HUES48 (cell line): ENCODE measurements at regions not wholly inside any gene's neighbourhood (a gene's known extent, or its start where the extent isn't known, plus 50 kb on each side); places are given as distances from the start of the nearest gene placed in this dataset.

Experiments
- H3K27ac ChIP-seq: one replicate; pipeline ENCODE4 v1.7.0; 2013; ENCODE audit warnings: low read depth, low read length, inconsistent platforms
- H3K27me3 ChIP-seq: 2 replicates; pipeline ENCODE4 v1.6.1; 2013; ENCODE audit warnings: mild to moderate bottlenecking, low read length; ENCODE audit not compliant: control insufficient read depth, insufficient read depth
- H3K36me3 ChIP-seq: 2 replicates; pipeline ENCODE4 v1.6.1; 2013; ENCODE audit warnings: low read length; ENCODE audit not compliant: control insufficient read depth, insufficient read depth
- H3K4me1 ChIP-seq: 2 replicates; pipeline ENCODE4 v1.6.1; 2013; ENCODE audit warnings: mild to moderate bottlenecking, low read length; ENCODE audit not compliant: control insufficient read depth, insufficient read depth
- H3K4me3 ChIP-seq: 2 replicates; pipeline ENCODE4 v1.5.1; 2013; ENCODE audit warnings: mild to moderate bottlenecking, low read depth, low read length
- H3K9ac ChIP-seq: 2 replicates; pipeline ENCODE4 v1.6.1; 2013; ENCODE audit warnings: mild to moderate bottlenecking, low read depth, low read length, moderate library complexity
- H3K9me3 ChIP-seq: 2 replicates; pipeline ENCODE4 v1.6.1; 2013; ENCODE audit warnings: low read length; ENCODE audit not compliant: control insufficient read depth, insufficient read depth

- no peak overlapping the region for H3K27ac ChIP-seq
- no peak overlapping the region for H3K9ac ChIP-seq
- H3K4me1 ChIP-seq, result no peaks in the 10 kb centered on the region
- H3K9me3 ChIP-seq, result no peaks in the 10 kb centered on the region
- no peaks in the 10 kb centered on the region for H3K27me3 ChIP-seq
- H3K36me3 ChIP-seq, result no peaks in the 10 kb centered on the region
- H3K4me3 ChIP-seq, result no peak overlapping the region
Measured at GRCh38 chr7:12861070-12861469, 173.6 kb downstream of the ARL4A start.

GRCh38 chr7:12862146-12862545 is 174.7 kb downstream of the ARL4A start:
- H3K27ac ChIP-seq, result no peak overlapping the region
- H3K9ac ChIP-seq, result no peak overlapping the region
- no peaks in the 10 kb centered on the region for H3K36me3 ChIP-seq
- no peaks in the 10 kb centered on the region for H3K9me3 ChIP-seq
- H3K4me3 ChIP-seq, result no peak overlapping the region
- no peaks in the 10 kb centered on the region for H3K4me1 ChIP-seq
- H3K27me3 ChIP-seq, result no peaks in the 10 kb centered on the region

GRCh38 chr7:12864470-12865046 is 177.1 kb downstream of the ARL4A start:
- no peaks in the 10 kb centered on the region for H3K36me3 ChIP-seq
- H3K27me3 ChIP-seq, result no peaks in the 10 kb centered on the region
- no peak overlapping the region for H3K9ac ChIP-seq
- no peaks in the 10 kb centered on the region for H3K9me3 ChIP-seq
- H3K4me3 ChIP-seq, result no peak overlapping the region
- no peak overlapping the region for H3K27ac ChIP-seq
- no peaks in the 10 kb centered on the region for H3K4me1 ChIP-seq

GRCh38 chr7:12865593-12865992 is 178.2 kb downstream of the ARL4A start:
- Histone ChIP-seq H3K9me3 (no peaks in the 10 kb centered on the region), H3K4me3 (no peak overlapping the region), H3K36me3 (no peaks in the 10 kb centered on the region), H3K27ac (no peak overlapping the region), H3K27me3 (no peaks in the 10 kb centered on the region), H3K9ac (no peak overlapping the region), H3K4me1 (no peaks in the 10 kb centered on the region)

- no peak overlapping the region for H3K4me3 ChIP-seq
- H3K9ac ChIP-seq, result no peak overlapping the region
- no peak overlapping the region for H3K27ac ChIP-seq
- no peaks in the 10 kb centered on the region for H3K27me3 ChIP-seq
- H3K36me3 ChIP-seq, result no peaks in the 10 kb centered on the region
- no peaks in the 10 kb centered on the region for H3K9me3 ChIP-seq
- no peaks in the 10 kb centered on the region for H3K4me1 ChIP-seq
Measured at GRCh38 chr7:12866207-12866606, 178.8 kb downstream of the ARL4A start.

DNA sequence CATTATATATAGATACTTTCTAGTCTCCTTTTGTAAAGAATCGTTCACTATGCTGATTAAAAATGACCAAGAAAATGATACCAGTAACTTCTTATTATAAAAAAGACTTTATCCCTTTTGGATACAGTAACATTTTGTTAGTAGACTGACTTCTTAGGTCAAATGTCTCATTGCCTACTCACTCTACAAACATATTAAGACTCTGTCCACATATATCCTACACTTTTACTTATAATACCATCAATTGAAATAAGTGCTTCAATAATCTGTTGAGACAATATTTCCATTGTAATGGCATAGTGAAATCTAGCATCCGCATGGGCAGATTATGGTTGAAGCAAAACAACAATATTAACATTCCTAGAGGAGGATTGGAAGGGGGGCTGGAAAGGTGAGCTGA is 180.6 kb downstream of the ARL4A start:
- Histone ChIP-seq H3K27ac (no peak overlapping the region), H3K36me3 (no peaks in the 10 kb centered on the region), H3K27me3 (no peaks in the 10 kb centered on the region), H3K9ac (no peak overlapping the region), H3K9me3 (no peaks in the 10 kb centered on the region), H3K4me1 (no peaks in the 10 kb centered on the region), H3K4me3 (no peak overlapping the region)

DNA sequence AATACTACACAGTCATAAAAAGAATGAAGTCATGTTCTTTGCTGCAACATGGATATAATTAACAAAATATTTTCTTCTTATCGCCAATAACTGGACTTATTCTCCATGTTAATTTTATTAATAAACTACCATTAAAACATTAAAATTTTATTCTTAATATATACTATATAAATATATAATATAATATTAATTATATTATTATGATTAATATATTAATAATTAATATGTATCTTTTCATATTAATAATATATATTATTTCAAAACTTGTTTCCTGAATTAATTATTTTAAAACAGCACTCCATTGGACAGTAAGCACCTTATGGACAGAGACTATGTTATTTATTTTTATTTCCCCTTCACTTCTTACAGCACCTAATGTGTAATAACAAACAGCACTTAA is 182.8 kb downstream of the ARL4A start:
- Histone ChIP-seq H3K27ac (no peak overlapping the region), H3K27me3 (no peaks in the 10 kb centered on the region), H3K9ac (no peak overlapping the region), H3K4me3 (no peak overlapping the region), H3K4me1 (no peaks in the 10 kb centered on the region), H3K36me3 (no peaks in the 10 kb centered on the region), H3K9me3 (no peaks in the 10 kb centered on the region)

DNA sequence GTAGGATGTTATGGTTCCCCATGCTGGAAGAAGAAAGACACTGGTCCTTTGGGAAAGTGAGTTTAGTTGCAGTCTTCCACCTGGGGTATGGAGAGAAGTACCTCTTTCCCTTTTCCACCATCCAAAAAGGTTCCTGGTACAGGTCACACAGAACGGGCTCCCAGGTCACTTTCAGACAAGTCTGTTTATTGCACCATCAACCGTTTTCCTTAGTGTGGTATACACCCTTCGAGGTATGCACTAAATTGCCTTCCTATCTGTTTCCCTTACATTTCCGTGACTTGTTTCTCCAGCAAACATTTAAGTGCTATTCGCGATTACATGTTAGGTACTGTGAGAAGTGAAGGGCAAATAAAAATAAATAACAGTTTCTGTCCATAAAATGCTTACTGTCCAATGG is 185.1 kb downstream of the ARL4A start:
- no peak overlapping the region for H3K27ac ChIP-seq
- H3K9ac ChIP-seq, result no peak overlapping the region
- no peaks in the 10 kb centered on the region for H3K36me3 ChIP-seq
- no peaks in the 10 kb centered on the region for H3K27me3 ChIP-seq
- no peaks in the 10 kb centered on the region for H3K4me1 ChIP-seq
- H3K9me3 ChIP-seq, result no peaks in the 10 kb centered on the region
- no peak overlapping the region for H3K4me3 ChIP-seq

DNA sequence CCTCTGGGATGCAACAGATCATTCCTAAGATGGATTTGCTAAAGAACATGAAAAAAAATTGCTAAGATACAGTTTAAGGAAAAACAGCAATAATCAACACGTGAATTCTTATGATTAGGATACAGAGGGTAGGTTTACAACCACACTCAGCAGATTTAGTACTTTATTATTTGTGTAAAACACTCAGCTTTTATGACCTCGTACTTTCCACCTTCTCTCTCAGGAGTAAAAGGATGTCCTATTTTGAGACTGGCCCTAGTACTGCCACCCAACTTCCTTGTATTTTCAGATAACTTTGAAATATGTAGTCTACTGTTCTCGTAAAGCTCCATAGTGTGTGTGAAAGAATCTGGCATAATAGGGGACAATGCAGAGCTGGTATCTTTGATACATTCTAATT is 186.1 kb downstream of the ARL4A start:
- no peaks in the 10 kb centered on the region for H3K36me3 ChIP-seq
- H3K9me3 ChIP-seq, result no peaks in the 10 kb centered on the region
- H3K9ac ChIP-seq, result no peak overlapping the region
- H3K27me3 ChIP-seq, result no peaks in the 10 kb centered on the region
- H3K27ac ChIP-seq, result no peak overlapping the region
- H3K4me3 ChIP-seq, result no peak overlapping the region
- H3K4me1 ChIP-seq, result no peaks in the 10 kb centered on the region

- Histone ChIP-seq H3K27ac (no peak overlapping the region), H3K27me3 (no peaks in the 10 kb centered on the region), H3K9ac (no peak overlapping the region), H3K9me3 (no peaks in the 10 kb centered on the region), H3K4me3 (no peak overlapping the region), H3K36me3 (no peaks in the 10 kb centered on the region), H3K4me1 (no peaks in the 10 kb centered on the region)
Measured at GRCh38 chr7:12879139-12879538, 191.7 kb downstream of the ARL4A start.

- no peaks in the 10 kb centered on the region for H3K4me1 ChIP-seq
- H3K4me3 ChIP-seq, result no peak overlapping the region
- no peaks in the 10 kb centered on the region for H3K27me3 ChIP-seq
- H3K36me3 ChIP-seq, result no peaks in the 10 kb centered on the region
- H3K27ac ChIP-seq, result no peak overlapping the region
- H3K9ac ChIP-seq, result no peak overlapping the region
- no peaks in the 10 kb centered on the region for H3K9me3 ChIP-seq
Measured at GRCh38 chr7:12881712-12882111, 194.3 kb downstream of the ARL4A start.

DNA sequence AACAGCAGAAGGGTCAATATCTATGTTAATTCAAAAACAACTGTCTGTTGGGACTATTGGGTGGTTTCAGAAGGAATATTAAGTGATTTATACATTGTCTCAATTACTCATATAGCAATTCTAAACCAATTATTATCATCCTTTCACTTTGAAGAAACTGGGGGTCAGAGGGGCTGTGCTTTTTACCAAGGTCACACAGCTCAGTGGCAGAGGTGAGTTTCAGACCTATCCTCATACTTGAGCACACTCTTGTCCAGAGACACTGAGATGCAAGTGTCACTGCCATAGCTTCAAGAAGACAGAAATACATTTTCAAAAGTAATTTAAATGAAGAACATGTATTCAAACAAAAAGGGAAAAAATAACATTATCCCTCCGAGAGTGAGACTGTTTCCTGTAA is 195.3 kb downstream of the ARL4A start:
- H3K27me3 ChIP-seq, result no peaks in the 10 kb centered on the region
- no peaks in the 10 kb centered on the region for H3K9me3 ChIP-seq
- H3K9ac ChIP-seq, result no peak overlapping the region
- no peak overlapping the region for H3K27ac ChIP-seq
- no peaks in the 10 kb centered on the region for H3K36me3 ChIP-seq
- no peaks in the 10 kb centered on the region for H3K4me1 ChIP-seq
- no peak overlapping the region for H3K4me3 ChIP-seq
